ENCODE measurements at regions not wholly inside any gene's neighbourhood (a gene's known extent, or its start where the extent isn't known, plus 50 kb on each side); places are given as distances from the start of the nearest gene placed in this dataset.

DNA sequence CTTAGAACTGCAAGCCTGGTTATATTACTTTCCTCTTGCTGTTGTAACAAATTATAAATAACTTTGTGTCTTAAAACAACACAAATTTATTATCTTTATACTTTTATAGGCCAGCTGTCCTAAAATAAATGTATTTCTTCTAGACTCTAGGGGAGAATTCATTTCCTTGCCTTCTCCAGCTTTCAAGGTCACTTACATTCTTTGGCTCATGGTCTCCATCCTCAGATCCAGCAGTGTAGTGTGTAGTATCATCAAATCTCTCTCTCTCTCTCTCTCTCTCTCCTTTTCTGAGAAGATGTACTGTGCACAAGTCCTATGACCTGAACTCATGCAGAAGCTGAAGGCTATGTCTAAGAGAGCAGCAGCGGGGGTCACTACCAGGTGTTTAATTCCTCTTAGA, 1510.6 kb downstream of the MRPL39 start:
- H3K27me3 Mint-ChIP-seq (ENCODE audit: low read depth): no peaks in the 10 kb centered on the region
- TF ChIP-seq, protein P1, sequence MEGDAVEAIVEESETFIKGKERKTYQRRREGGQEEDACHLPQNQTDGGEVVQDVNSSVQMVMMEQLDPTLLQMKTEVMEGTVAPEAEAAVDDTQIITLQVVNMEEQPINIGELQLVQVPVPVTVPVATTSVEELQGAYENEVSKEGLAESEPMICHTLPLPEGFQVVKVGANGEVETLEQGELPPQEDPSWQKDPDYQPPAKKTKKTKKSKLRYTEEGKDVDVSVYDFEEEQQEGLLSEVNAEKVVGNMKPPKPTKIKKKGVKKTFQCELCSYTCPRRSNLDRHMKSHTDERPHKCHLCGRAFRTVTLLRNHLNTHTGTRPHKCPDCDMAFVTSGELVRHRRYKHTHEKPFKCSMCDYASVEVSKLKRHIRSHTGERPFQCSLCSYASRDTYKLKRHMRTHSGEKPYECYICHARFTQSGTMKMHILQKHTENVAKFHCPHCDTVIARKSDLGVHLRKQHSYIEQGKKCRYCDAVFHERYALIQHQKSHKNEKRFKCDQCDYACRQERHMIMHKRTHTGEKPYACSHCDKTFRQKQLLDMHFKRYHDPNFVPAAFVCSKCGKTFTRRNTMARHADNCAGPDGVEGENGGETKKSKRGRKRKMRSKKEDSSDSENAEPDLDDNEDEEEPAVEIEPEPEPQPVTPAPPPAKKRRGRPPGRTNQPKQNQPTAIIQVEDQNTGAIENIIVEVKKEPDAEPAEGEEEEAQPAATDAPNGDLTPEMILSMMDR (IDR thresholded peaks at IDR 0.05; ENCODE audit: unreplicated experiment in 3 of 3): no peak
- H3K4me3 Mint-ChIP-seq: no peak overlapping the region
- H3K9me3 Mint-ChIP-seq: peaks cover 17% of the 10 kb centered on the region
- H3K36me3 Mint-ChIP-seq (ENCODE audit: low read depth): no peaks in the 10 kb centered on the region
- peaks cover 8% of the 10 kb centered on the region for H3K4me1 Mint-ChIP-seq
- H3K27ac Mint-ChIP-seq: peak overlapping the region in 2 of 3 experiments; percentile 48 to 79

DNA sequence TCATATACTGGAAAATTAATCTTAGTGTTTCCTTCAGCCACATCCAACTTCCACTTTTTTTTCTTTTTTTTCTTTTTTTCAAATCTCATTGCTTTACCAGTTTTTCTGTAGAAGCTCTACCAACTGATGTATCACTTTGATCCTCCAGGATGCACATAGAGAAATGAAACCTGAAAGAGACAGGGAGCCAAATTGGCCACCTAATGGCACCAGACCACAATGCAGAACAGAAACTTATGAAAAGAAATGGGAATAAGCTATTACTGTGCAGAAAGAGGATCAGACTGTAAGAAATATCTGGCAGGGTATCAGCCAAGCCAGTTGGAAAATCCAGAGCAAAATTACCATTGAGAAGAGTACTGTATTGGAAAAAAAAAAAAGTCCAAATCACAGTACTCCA, 1514.2 kb downstream of the MRPL39 start:
- Mint-ChIP-seq H3K4me1 (peaks cover 8% of the 10 kb centered on the region), H3K36me3 (ENCODE audit: low read depth) (no peaks in the 10 kb centered on the region), H3K27ac (no peak overlapping the region), H3K4me3 (no peak overlapping the region), H3K27me3 (ENCODE audit: low read depth) (no peaks in the 10 kb centered on the region), H3K9me3 (peaks cover 22% of the 10 kb centered on the region)
- TF ChIP-seq, protein P1 (IDR thresholded peaks at IDR 0.05; ENCODE audit: unreplicated experiment in 3 of 3): no peak

DNA sequence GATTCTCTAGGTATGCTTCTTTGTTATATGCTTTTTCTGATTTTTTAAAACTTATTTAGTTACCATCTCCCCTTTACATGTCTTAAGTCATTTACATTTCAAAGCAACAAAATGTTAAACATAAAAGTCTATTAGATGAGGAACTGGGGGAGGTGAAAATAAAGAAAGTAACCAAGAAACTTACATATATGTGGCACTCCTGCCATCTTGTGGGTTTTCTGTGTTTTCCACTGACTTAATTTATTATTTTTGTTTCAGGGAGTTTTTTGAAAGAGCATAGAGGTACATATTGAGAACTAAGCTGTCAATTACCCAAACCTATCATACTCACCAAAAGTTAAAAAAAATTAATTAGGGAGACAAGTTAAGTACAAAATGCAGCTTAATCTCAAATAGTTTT, 1531.1 kb downstream of the MRPL39 start:
- peaks cover 24% of the 10 kb centered on the region for H3K9me3 Mint-ChIP-seq
- TF ChIP-seq, protein P1 (IDR thresholded peaks at IDR 0.05; ENCODE audit: unreplicated experiment in 3 of 3): no peak
- H3K36me3 Mint-ChIP-seq (ENCODE audit: low read depth): no peaks in the 10 kb centered on the region
- no peak overlapping the region for H3K27ac Mint-ChIP-seq
- no peaks in the 10 kb centered on the region for H3K27me3 Mint-ChIP-seq (ENCODE audit: low read depth)
- H3K4me3 Mint-ChIP-seq: no peak overlapping the region
- no peaks in the 10 kb centered on the region for H3K4me1 Mint-ChIP-seq

DNA sequence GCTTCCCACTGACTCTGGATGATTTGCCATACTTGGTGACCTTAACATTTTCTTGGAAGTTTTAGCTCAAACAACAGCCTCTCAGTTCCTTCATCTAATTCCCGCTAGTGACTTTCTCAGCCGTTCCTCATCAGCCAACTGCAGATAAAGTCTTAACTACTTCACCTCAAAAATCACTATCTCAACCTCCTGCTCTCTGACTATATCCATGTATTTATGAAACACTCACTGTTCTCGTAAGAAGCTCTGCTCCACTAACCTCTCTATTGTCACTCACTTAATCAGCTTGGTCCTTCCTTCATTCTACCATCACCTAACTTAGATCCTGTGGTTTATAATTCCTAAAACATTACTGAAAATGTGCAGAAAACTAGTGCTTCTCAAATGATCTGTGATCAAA, 1551.6 kb downstream of the MRPL39 start:
- TF ChIP-seq, protein P1 (IDR thresholded peaks at IDR 0.05; ENCODE audit: unreplicated experiment in 3 of 3): no peak
- Mint-ChIP-seq H3K4me1 (no peaks in the 10 kb centered on the region), H3K27ac (no peak overlapping the region), H3K27me3 (ENCODE audit: low read depth) (no peaks in the 10 kb centered on the region), H3K9me3 (peaks cover 2% of the 10 kb centered on the region), H3K4me3 (no peak overlapping the region), H3K36me3 (ENCODE audit: low read depth) (no peaks in the 10 kb centered on the region)

DNA sequence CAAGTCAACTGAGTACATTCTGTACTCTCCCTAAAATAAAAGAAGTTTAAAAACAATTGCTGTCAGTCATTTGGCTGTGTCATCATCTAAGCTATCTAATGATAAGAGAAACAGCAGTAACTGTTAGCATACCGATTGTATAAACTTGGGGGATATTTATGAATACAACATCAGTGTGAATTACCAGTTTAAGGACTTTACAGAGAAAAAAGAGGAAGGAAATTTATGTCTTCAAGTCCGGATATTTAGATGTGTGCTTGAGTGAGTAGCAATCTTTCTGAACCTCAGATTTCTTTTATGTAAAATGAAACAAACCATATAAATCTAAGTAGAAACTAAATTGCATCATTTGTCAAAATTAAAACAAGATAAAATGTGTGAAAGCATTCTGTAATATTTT, 1557.0 kb downstream of the MRPL39 start:
- H3K36me3 Mint-ChIP-seq (ENCODE audit: low read depth): no peaks in the 10 kb centered on the region
- peaks cover 5% of the 10 kb centered on the region for H3K4me1 Mint-ChIP-seq
- peaks cover 2% of the 10 kb centered on the region for H3K9me3 Mint-ChIP-seq
- H3K27me3 Mint-ChIP-seq (ENCODE audit: low read depth): no peaks in the 10 kb centered on the region
- no peak overlapping the region for H3K4me3 Mint-ChIP-seq
- TF ChIP-seq, protein P1 (IDR thresholded peaks at IDR 0.05; ENCODE audit: unreplicated experiment in 3 of 3): no peak
- H3K27ac Mint-ChIP-seq: no peak overlapping the region

DNA sequence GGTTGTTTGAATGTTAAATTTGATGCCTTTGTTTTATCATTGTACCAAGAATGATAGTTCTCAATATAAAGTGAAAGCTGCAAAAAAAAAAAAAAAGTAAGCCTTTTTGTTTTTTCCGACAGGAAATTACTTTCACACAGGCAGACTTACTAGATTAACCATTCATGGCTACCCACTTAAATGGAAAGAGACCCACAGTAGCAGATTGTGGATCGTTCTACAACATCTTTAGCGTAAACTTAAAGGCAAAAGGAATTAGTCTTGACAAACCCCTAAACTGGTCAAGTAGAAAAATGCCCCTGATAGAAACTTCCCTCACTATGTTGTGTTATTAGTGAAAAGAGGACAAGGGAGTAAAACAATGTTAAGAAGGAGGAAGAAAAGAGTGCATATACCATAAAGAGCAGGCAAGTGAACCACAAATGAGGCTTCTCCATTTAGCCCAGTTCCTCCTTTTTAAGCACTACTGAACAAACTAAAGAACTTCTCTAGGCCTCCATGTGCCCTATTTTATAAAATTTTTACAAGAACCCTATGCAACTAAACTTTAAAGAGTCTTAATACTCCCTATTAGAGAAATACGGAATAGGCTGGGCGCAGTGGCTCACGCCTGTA, 1560.3 kb downstream of the MRPL39 start:
- TF ChIP-seq, protein P1 (IDR thresholded peaks at IDR 0.05; ENCODE audit: unreplicated experiment in 3 of 3): no peak
- Mint-ChIP-seq H3K27me3 (ENCODE audit: low read depth) (no peaks in the 10 kb centered on the region), H3K9me3 (peaks cover 4% of the 10 kb centered on the region), H3K4me3 (no peak overlapping the region), H3K27ac (peak overlapping the region in 1 of 3 experiments; percentile 53), H3K4me1 (peaks cover 5% of the 10 kb centered on the region), H3K36me3 (ENCODE audit: low read depth) (no peaks in the 10 kb centered on the region)

Data from nephron (organoid).